ENCODE measurements at regions not wholly inside any gene's neighbourhood (a gene's known extent, or its start where the extent isn't known, plus 50 kb on each side); places are given as distances from the start of the nearest gene placed in this dataset.
"Not testable (repeated sequence)": the region's sequence is repeated elsewhere in the genome, so short reads cannot be mapped to it uniquely, and the experiment has no call there.

GRCh38 chr14:86774916-86775315 is 1218.1 kb downstream of the GALC start:
- DNase-seq (ENCODE audit: low read depth), result no peak
- TF ChIP-seq CTCF (IDR thresholded peaks at IDR 0.05; ENCODE audit: low read depth, low read length, missing control alignments), result no peak
- no peak overlapping the region for H3K4me3 ChIP-seq (ENCODE audit: low read depth, low read length)

- H3K4me3 ChIP-seq (ENCODE audit: low read depth, low read length), result no peak overlapping the region
- DNase-seq (ENCODE audit: low read depth), result no peak
- TF ChIP-seq CTCF (IDR thresholded peaks at IDR 0.05; ENCODE audit: low read depth, low read length, missing control alignments), result no peak
Observed at GRCh38 chr14:86772075-86772474, 1220.9 kb downstream of the GALC start.

GRCh38 chr14:86770186-86770585 is 1222.8 kb downstream of the GALC start:
- no peak overlapping the region for H3K4me3 ChIP-seq (ENCODE audit: low read depth, low read length)
- DNase-seq (ENCODE audit: low read depth), result no peak
- no peak for TF ChIP-seq CTCF (IDR thresholded peaks at IDR 0.05; ENCODE audit: low read depth, low read length, missing control alignments)

- no peak for TF ChIP-seq CTCF (IDR thresholded peaks at IDR 0.05; ENCODE audit: low read depth, low read length, missing control alignments)
- DNase-seq (ENCODE audit: low read depth), result no peak
- H3K4me3 ChIP-seq (ENCODE audit: low read depth, low read length), result no peak overlapping the region
Observed at GRCh38 chr14:86766469-86766868, 1226.5 kb downstream of the GALC start.

GRCh38 chr14:86761611-86762010 is 1231.4 kb downstream of the GALC start:
- no peak overlapping the region for H3K4me3 ChIP-seq (ENCODE audit: low read depth, low read length)
- no peak for TF ChIP-seq CTCF (IDR thresholded peaks at IDR 0.05; ENCODE audit: low read depth, low read length, missing control alignments)

GRCh38 chr14:86756521-86757190 is 1226.7 kb downstream of the FLRT2 start:
- H3K4me3 ChIP-seq (ENCODE audit: low read depth, low read length), result no peak overlapping the region
- no peak for TF ChIP-seq CTCF (IDR thresholded peaks at IDR 0.05; ENCODE audit: low read depth, low read length, missing control alignments)
- DNase-seq (ENCODE audit: low read depth), result no peak

More at GRCh38 chr14:86761611-86762010, 1231.4 kb downstream of the GALC start:
- DNase-seq (ENCODE audit: low read depth), result no peak

- DNase-seq (ENCODE audit: low read depth); H3K4me3 ChIP-seq (ENCODE audit: low read depth, low read length): not testable (repeated sequence)
Observed at GRCh38 chr14:86750488-86750887, 1220.5 kb downstream of the FLRT2 start.
